Adipocyte (in vitro differentiated cells): ENCODE measurements at regions not wholly inside any gene's neighbourhood (a gene's known extent, or its start where the extent isn't known, plus 50 kb on each side); places are given as distances from the start of the nearest gene placed in this dataset.

Experiments
- DNase-seq: peaks from one replicate; pipeline ENCODE4 v3.0.0-alpha.2; 2015; ENCODE audit warnings: low read depth
- H3K27me3 ChIP-seq: replicated peaks from 2 replicates; pipeline ENCODE4 v1.7.0; 2013; ENCODE audit warnings: mild to moderate bottlenecking, low read length, moderate library complexity; ENCODE audit not compliant: control insufficient read depth, insufficient read depth
- H3K36me3 ChIP-seq: 2 replicates; pipeline ENCODE4 v1.7.0; 2013; ENCODE audit warnings: low read length, mild to moderate bottlenecking, moderate library complexity; ENCODE audit not compliant: control insufficient read depth, insufficient read depth, severe bottlenecking
- H3K4me1 ChIP-seq: 2 replicates; pipeline ENCODE4 v1.7.0; 2013; ENCODE audit warnings: mild to moderate bottlenecking, low read length, moderate library complexity; ENCODE audit not compliant: control insufficient read depth, insufficient read depth
- H3K4me3 ChIP-seq: 2 replicates; pipeline ENCODE4 v1.7.0; 2013; ENCODE audit warnings: mild to moderate bottlenecking, low read length, moderate library complexity
- H3K9ac ChIP-seq: 2 replicates; pipeline ENCODE4 v1.7.0; 2013; ENCODE audit warnings: mild to moderate bottlenecking, low read length, moderate library complexity
- H3K9me3 ChIP-seq: 2 replicates; pipeline ENCODE4 v1.7.0; 2013; ENCODE audit warnings: mild to moderate bottlenecking, low read length, moderate library complexity; ENCODE audit not compliant: control insufficient read depth

DNA sequence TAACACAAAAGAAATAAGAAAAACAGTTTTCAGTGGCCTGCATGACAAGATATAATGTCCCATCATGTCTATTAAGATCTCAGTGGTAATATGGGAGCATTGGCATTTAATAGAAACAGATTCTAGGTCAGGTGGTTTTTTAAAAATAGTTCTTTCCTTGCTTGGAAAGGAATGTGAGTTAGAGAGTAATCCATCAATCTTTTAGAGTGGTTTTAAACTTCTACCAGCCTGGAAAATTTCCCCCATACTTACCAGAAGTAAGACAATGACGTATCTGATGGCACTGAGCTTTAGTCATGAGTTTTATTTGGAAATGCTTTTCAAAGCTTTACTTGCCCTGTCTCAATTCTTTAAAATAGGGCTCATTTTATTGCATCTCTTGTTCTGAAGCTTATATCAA, 441.7 kb upstream of the SMIM21 start:
- no peaks in the 10 kb centered on the region for H3K9me3 ChIP-seq
- H3K27me3 ChIP-seq = no peaks in the 10 kb centered on the region
- no peaks in the 10 kb centered on the region for H3K36me3 ChIP-seq
- DNase-seq = no peak
- no peaks in the 10 kb centered on the region for H3K4me1 ChIP-seq
- H3K9ac ChIP-seq = no peak overlapping the region
- H3K4me3 ChIP-seq = no peak overlapping the region

DNA sequence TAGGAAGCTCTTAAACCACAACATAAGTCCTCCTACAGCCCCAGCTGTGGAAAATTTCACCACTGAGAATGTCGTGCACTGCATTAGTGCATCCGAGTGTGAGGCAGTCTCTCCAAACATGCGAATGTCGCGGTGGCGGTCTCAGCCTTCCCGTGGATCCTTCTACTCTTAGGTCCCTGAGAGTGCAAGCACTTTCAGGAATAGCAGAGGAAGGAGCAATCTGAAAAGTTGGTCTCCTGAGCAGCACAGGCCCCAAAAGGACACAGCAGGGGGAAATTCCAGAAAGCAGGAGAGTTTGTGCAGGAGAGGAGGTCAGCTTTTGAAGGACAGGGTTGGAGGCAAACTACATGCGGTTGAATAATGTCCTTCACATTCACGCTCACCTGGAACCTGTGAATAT, 440.5 kb upstream of the SMIM21 start:
- Histone ChIP-seq H3K4me1 (no peaks in the 10 kb centered on the region), H3K4me3 (no peak overlapping the region), H3K36me3 (no peaks in the 10 kb centered on the region), H3K9me3 (no peaks in the 10 kb centered on the region), H3K9ac (no peak overlapping the region), H3K27me3 (no peaks in the 10 kb centered on the region)
- no peak for DNase-seq

DNA sequence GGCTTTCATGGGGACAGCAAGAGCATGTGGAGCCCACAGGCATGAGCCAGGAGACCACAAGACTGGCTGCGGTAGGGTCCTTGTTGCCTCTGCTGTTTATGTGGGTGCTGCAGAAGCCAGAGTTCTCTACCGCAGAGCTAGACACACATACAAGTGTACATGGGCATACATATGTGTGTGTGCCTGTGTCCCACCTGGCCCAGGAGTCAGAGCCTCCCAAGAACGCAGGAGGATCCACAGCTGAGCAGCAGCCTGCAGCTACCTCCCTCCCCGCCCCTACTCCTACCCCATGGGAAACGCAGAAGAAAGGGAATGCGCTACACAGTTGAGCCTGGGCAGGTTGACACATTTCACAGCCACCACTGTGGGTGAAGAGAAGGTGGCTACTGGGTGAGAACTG, 438.1 kb upstream of the SMIM21 start:
- DNase-seq = no peak
- Histone ChIP-seq H3K4me3 (no peak overlapping the region), H3K36me3 (no peaks in the 10 kb centered on the region), H3K27me3 (no peaks in the 10 kb centered on the region), H3K4me1 (no peaks in the 10 kb centered on the region), H3K9ac (no peak overlapping the region), H3K9me3 (no peaks in the 10 kb centered on the region)

DNA sequence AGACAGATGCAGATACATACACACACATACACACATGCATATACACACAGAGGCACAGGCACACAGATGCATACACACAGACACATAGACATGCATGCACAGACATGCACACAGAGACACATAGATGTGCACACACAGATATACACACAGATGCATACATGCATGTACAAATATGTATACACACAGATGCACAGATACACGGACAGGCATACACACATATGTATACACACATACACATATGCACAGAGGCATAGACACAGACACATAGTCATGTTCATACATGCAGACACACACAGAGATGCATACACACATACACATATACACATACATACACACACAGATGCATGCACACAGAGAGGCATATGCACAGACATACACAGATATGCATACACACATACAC, 437.3 kb upstream of the SMIM21 start:
- Histone ChIP-seq H3K27me3 (no peaks in the 10 kb centered on the region), H3K36me3 (no peaks in the 10 kb centered on the region), H3K4me1 (no peaks in the 10 kb centered on the region), H3K9ac (no peak overlapping the region), H3K9me3 (no peaks in the 10 kb centered on the region), H3K4me3 (no peak overlapping the region)
- no peak for DNase-seq

DNA sequence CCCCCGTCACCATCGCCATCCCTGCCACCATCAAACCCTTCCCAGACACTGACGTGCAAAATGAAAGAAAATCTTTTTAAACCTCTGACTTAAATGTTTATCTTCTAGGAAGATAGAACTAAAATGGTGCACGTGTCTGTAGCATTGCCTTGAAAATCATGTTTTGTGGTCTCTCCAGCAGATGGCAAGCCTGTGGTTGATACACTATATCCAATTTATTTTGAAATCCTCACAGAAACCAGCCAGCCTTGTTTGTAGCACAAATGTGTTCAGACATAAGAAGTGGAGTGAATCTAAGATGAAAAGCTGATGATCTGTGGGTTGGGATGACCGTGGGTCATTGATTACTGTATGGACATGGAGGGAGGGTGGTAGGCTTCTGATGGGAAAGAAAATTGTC, 436.2 kb upstream of the SMIM21 start:
- H3K27me3 ChIP-seq = no peaks in the 10 kb centered on the region
- H3K4me3 ChIP-seq = no peak overlapping the region
- H3K9me3 ChIP-seq = no peaks in the 10 kb centered on the region
- no peaks in the 10 kb centered on the region for H3K36me3 ChIP-seq
- no peak for DNase-seq
- H3K4me1 ChIP-seq = no peaks in the 10 kb centered on the region
- H3K9ac ChIP-seq = no peak overlapping the region

DNA sequence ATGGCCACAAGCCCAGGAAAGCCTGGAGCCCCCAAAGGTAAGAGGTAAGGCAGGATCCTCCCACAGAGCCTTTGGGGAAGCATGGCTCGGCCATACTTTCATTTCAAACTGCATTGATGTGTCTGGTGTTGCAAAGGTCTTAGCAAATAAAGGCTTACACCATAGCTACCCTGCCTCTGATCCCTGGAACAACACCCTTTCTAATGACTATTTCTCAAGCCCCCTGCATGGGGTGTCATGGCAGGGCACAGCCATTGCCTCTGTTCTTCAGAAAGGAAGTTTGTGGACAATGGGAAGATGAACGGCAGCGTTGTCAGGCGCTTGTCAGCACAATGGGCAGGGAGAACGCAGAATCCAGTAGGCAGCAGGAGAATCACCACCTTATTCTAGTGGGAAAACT, 435.0 kb upstream of the SMIM21 start:
- Histone ChIP-seq H3K9me3 (no peaks in the 10 kb centered on the region), H3K4me1 (no peaks in the 10 kb centered on the region), H3K4me3 (no peak overlapping the region), H3K36me3 (no peaks in the 10 kb centered on the region), H3K9ac (no peak overlapping the region), H3K27me3 (no peaks in the 10 kb centered on the region)
- DNase-seq = no peak

DNA sequence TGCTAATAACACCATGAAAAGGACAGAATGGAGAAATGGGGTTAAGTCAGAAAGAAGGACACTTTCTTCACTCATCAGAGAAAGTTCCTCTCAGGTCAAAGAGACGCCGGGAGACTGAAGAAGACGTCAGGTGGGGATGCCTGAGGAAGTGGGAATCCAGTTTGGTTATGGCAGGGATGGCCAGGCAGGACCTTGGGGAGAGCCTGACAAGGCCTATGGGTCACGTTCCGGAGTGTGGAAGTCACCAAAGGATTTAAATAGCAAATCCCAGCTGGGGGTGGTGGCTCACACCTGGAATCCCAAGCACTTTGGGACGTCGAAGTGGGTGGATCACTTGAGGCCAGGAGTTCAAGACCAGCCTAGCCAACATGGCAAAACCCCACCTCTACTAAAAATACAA, 432.7 kb upstream of the SMIM21 start:
- no peak overlapping the region for H3K4me3 ChIP-seq
- DNase-seq = no peak
- H3K36me3 ChIP-seq = no peaks in the 10 kb centered on the region
- H3K4me1 ChIP-seq = no peaks in the 10 kb centered on the region
- no peak overlapping the region for H3K9ac ChIP-seq
- H3K9me3 ChIP-seq = no peaks in the 10 kb centered on the region
- H3K27me3 ChIP-seq = no peaks in the 10 kb centered on the region

DNA sequence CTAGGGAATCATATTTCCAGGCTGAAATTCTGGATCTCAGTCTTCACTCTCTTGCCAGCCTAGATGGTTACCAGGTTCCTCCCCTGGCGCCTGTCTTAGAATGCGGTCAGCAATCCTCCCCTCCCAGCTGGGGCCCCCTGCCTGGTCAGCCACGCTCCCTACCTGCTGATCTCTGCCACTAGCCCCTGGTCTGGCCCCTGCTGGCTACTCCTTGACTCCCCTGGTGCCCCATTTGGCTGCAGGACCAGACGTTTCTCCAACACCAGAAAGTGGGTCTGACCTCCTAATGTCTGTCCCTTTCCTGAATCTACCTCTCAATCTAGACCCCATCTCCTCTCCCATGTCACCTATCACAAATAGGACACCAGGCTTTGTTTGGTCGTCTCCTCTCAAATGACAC, 432.0 kb upstream of the SMIM21 start:
- no peak for DNase-seq

DNA sequence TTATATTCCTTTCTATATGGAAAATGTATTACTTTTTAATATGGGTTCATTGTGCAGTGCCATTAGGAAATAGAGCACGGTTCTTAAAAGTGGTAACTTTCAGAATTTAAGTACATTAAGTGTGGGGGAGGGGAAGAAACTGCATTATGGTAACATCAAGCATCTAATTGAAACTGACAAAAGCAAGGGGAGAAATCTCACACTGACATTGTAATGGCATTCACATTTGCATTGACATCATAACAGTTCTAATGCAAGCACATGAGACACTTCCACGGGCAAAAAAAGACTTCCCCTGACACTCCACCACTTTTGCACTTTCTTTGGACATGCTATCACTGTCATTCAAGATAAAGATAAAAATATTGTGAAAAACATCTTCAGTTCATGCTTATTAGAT, 431.3 kb upstream of the SMIM21 start:
- Histone ChIP-seq H3K4me1 (no peaks in the 10 kb centered on the region), H3K9me3 (no peaks in the 10 kb centered on the region), H3K4me3 (no peak overlapping the region), H3K27me3 (no peaks in the 10 kb centered on the region), H3K9ac (no peak overlapping the region), H3K36me3 (no peaks in the 10 kb centered on the region)
- DNase-seq = no peak

More for the DNA sequence above, 432.0 kb upstream of the SMIM21 start:
- Histone ChIP-seq H3K36me3 (no peaks in the 10 kb centered on the region), H3K4me3 (no peak overlapping the region), H3K27me3 (no peaks in the 10 kb centered on the region), H3K4me1 (no peaks in the 10 kb centered on the region), H3K9ac (no peak overlapping the region), H3K9me3 (no peaks in the 10 kb centered on the region)

DNA sequence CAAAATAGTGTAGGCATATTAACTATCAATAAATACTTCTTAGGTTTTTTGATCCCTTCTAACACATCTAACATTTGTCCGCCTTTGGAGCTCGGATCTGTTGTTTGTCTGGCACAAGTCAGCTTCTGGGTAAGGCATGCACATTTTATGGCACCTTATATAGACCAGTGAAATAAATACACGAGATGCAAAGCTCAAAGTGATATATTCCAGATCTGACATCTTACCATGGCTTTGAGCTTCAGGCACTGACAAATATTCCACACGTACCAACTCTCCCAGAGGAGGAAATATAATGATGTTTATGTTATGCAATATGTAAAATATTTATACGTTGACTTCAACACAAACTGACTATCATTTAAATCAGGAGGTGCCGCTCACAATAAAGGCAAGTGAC, 430.1 kb upstream of the SMIM21 start:
- Histone ChIP-seq H3K9me3 (no peaks in the 10 kb centered on the region), H3K4me1 (no peaks in the 10 kb centered on the region), H3K9ac (no peak overlapping the region), H3K4me3 (no peak overlapping the region), H3K27me3 (no peaks in the 10 kb centered on the region), H3K36me3 (no peaks in the 10 kb centered on the region)
- DNase-seq = no peak

DNA sequence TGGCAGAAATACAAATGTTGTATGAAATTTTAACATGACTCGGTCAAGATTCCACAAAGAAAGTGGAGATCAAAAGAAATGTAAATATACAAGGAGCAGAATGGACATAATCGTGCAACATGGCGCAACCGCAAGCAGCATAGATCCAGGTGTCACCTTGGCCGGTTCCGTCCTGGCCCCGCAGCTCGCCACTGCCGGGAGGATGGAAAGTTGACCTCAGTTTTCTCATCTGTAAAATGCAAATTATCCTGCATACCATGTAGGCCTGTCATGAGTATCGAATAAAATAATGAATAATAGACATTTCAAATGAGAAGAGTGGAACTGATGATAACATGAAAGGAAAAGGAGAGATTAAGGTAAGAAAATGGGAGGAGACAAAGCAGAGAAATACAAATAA, 427.3 kb upstream of the SMIM21 start:
- no peak overlapping the region for H3K4me3 ChIP-seq
- H3K27me3 ChIP-seq = no peaks in the 10 kb centered on the region
- no peaks in the 10 kb centered on the region for H3K9me3 ChIP-seq
- no peaks in the 10 kb centered on the region for H3K4me1 ChIP-seq
- H3K36me3 ChIP-seq = no peaks in the 10 kb centered on the region
- no peak for DNase-seq
- no peak overlapping the region for H3K9ac ChIP-seq

DNA sequence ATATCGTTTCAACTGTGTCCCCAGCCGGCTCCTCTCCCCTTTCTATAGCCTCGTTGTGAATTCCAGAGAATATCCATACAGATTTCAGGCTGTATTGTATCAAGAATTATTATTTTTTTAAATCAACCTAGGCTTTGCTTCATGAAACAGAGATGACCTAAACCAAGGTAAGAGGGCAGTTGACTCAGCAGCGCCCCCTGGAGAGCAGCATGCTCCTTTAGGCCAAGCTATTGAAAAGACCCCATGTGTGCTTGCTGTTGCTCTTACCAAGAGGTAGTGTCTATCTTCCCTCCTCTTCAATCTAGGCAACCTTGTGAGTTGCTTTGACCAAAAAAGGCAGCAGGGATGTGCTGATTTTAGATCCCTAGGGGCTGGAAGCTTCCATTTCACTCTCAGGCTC, 426.7 kb upstream of the SMIM21 start:
- Histone ChIP-seq H3K9ac (no peak overlapping the region), H3K4me3 (no peak overlapping the region), H3K27me3 (no peaks in the 10 kb centered on the region), H3K9me3 (no peaks in the 10 kb centered on the region), H3K4me1 (no peaks in the 10 kb centered on the region), H3K36me3 (no peaks in the 10 kb centered on the region)
- DNase-seq = no peak
